SK-N-SH (cell line): ENCODE measurements at regions not wholly inside any gene's neighbourhood (a gene's known extent, or its start where the extent isn't known, plus 50 kb on each side); places are given as distances from the start of the nearest gene placed in this dataset.

ENCODE experiments used
- CHD2 ChIP-seq: fragments of 150-350 bp; IDR thresholded peaks from 2 replicates; pipeline ENCODE4 v1.6.1; 2018; ENCODE audit warnings: low read length; ENCODE audit not compliant: partially characterized antibody
- CTCF ChIP-seq: fragments of 200-600 bp; sonication (generic); IDR thresholded peaks from 2 replicates; pipeline ENCODE4 v1.6.1; 2017; ENCODE audit warnings: antibody characterized with exemption, mild to moderate bottlenecking, moderate library complexity
- ELF1 ChIP-seq: IDR thresholded peaks from 2 replicates; pipeline ENCODE4 v1.4.0; 2012
- EP300 ChIP-seq, 2 experiments: IDR thresholded peaks; 2 replicates each; pipeline versions ENCODE4 v1.4.0 to v1.6.1; 2012; ENCODE audit warnings: borderline replicate concordance in 1 of 2, low read depth in 1 of 2, low read length in 1 of 2
- EZH2phosphoT487 ChIP-seq: fragments of 200-600 bp; sonication (generic); IDR thresholded peaks from 2 replicates; pipeline ENCODE4 v1.6.1; 2017; ENCODE audit warnings: low read depth, mixed run types, mild to moderate bottlenecking, antibody characterized with exemption, moderate library complexity, borderline replicate concordance
- FOSL2 ChIP-seq: IDR thresholded peaks from 2 replicates; pipeline ENCODE4 v1.4.0; 2012; ENCODE audit warnings: low read depth, mild to moderate bottlenecking, moderate library complexity, borderline replicate concordance
- GABPA ChIP-seq: IDR thresholded peaks from 2 replicates; pipeline ENCODE4 v1.4.0; 2012; ENCODE audit warnings: low read depth, mild to moderate bottlenecking
- GATA2 ChIP-seq: sonication (generic); formaldehyde crosslinking; IDR thresholded peaks from 2 replicates; pipeline ENCODE4 v1.5.0; 2020; ENCODE audit warnings: mild to moderate bottlenecking, missing genetic modification reagents
- JUND ChIP-seq: IDR thresholded peaks from 2 replicates; pipeline ENCODE4 v1.4.0; 2012
- MAX ChIP-seq: IDR thresholded peaks from 2 replicates; pipeline ENCODE4 v1.4.0; 2012; ENCODE audit warnings: low read depth
- MEF2A ChIP-seq: IDR thresholded peaks from 2 replicates; pipeline ENCODE4 v1.4.0; 2012; ENCODE audit warnings: low read depth, borderline replicate concordance
- MXI1 ChIP-seq: IDR thresholded peaks from 2 replicates; pipeline ENCODE4 v1.6.1; 2012; ENCODE audit warnings: mild to moderate bottlenecking, low read depth, low read length, improper control_type of control experiment
- NRF1 ChIP-seq: IDR thresholded peaks from 2 replicates; pipeline ENCODE4 v1.6.1; 2012; ENCODE audit warnings: low read depth, mild to moderate bottlenecking, low read length
- RAD21 ChIP-seq: IDR thresholded peaks from 2 replicates; pipeline ENCODE4 v1.6.1; 2012; ENCODE audit warnings: mild to moderate bottlenecking, low read length
- RCOR1 ChIP-seq: fragments of 150-350 bp; IDR thresholded peaks from 2 replicates; pipeline ENCODE4 v1.6.1; 2017; ENCODE audit warnings: antibody characterized with exemption, low read length
- RFX5 ChIP-seq: IDR thresholded peaks from 2 replicates; pipeline ENCODE4 v1.6.1; 2012; ENCODE audit warnings: mild to moderate bottlenecking, improper control_type of control experiment, low read length
- SIN3A ChIP-seq: IDR thresholded peaks from 2 replicates; pipeline ENCODE4 v1.6.1; 2012; ENCODE audit warnings: low read depth, mild to moderate bottlenecking, low read length, moderate library complexity, borderline replicate concordance
- SMC3 ChIP-seq: IDR thresholded peaks from 2 replicates; pipeline ENCODE4 v1.6.1; 2012; ENCODE audit warnings: low read depth, low read length, improper control_type of control experiment
- TAF1 ChIP-seq: IDR thresholded peaks from 2 replicates; pipeline ENCODE4 v1.6.1; 2012; ENCODE audit warnings: low read depth, mild to moderate bottlenecking, low read length, moderate library complexity, borderline replicate concordance
- USF2 ChIP-seq: fragments of 150-350 bp; IDR thresholded peaks from 2 replicates; pipeline ENCODE4 v1.6.1; 2017; ENCODE audit warnings: antibody characterized with exemption, low read length, low read depth, borderline replicate concordance
- YY1 ChIP-seq: IDR thresholded peaks from 2 replicates; pipeline ENCODE4 v1.4.0; 2012; ENCODE audit warnings: low read depth, mild to moderate bottlenecking
- ZBTB33 ChIP-seq: IDR thresholded peaks from 2 replicates; pipeline ENCODE4 v1.4.0; 2012; ENCODE audit warnings: low read depth, borderline replicate concordance

GRCh38 chr17:72388765-72389473, 268.1 kb downstream of the SOX9 start (continued):
- no peak for TF ChIP-seq MXI1
- TF ChIP-seq ELF1: no peak
- TF ChIP-seq CTCF: peak; percentile 45
- peak; percentile 42; the same call in 1 of the 2 replicates for TF ChIP-seq FOSL2
- no peak for TF ChIP-seq GATA2
- no peak for TF ChIP-seq RCOR1
- TF ChIP-seq YY1: no peak
- peak; percentile 39 for TF ChIP-seq RAD21
- TF ChIP-seq RFX5: no peak
- no peak for TF ChIP-seq NRF1
- TF ChIP-seq MEF2A: no peak
- TF ChIP-seq GABPA: no peak
- no peak for TF ChIP-seq MAX
- TF ChIP-seq EZH2phosphoT487: no peak
- TF ChIP-seq JUND: no peak
- no peak for TF ChIP-seq TAF1
- TF ChIP-seq EP300 (IDR thresholded peaks at IDR 0.05; ENCODE audit: borderline replicate concordance in 1 of 2, low read depth in 1 of 2, low read length in 1 of 2): peak in 1 of 2 experiments; percentile 75; a peak in 1 of 4 replicates
- no peak for TF ChIP-seq ZBTB33
- no peak for TF ChIP-seq CHD2
- TF ChIP-seq SMC3: 0 out of 2 replicates have a peak, but pooled peaks have one; percentile 27
- no peak for TF ChIP-seq SIN3A
- no peak for TF ChIP-seq USF2
